ENCODE measurements at regions not wholly inside any gene's neighbourhood (a gene's known extent, or its start where the extent isn't known, plus 50 kb on each side); places are given as distances from the start of the nearest gene placed in this dataset.
"Not testable (repeated sequence)": the region's sequence is repeated elsewhere in the genome, so short reads cannot be mapped to it uniquely, and the experiment has no call there.

GRCh38 chr10:106023329-106023728 is 1141.2 kb downstream of the SORCS1 start:
- Histone ChIP-seq H3K27me3 (no peaks in the 10 kb centered on the region), H3K4me1 (no peaks in the 10 kb centered on the region), H3K9me3 (no peaks in the 10 kb centered on the region), H3K4me3 (ENCODE audit: low read depth, low read length) (no peak overlapping the region), H3K36me3 (no peaks in the 10 kb centered on the region)
- TF ChIP-seq CTCF (IDR thresholded peaks at IDR 0.05; ENCODE audit: low read depth, low read length), result no peak
- no peak for DNase-seq

GRCh38 chr10:106019559-106019958 is 1144.9 kb downstream of the SORCS1 start:
- H3K4me1 ChIP-seq; H3K36me3 ChIP-seq; H3K27me3 ChIP-seq; H3K9me3 ChIP-seq; H3K4me3 ChIP-seq (ENCODE audit: low read depth, low read length); DNase-seq: not testable (repeated sequence)

GRCh38 chr10:106015369-106016199 is 1148.9 kb downstream of the SORCS1 start:
- H3K4me1 ChIP-seq; H3K36me3 ChIP-seq; H3K27me3 ChIP-seq; DNase-seq; H3K9me3 ChIP-seq; H3K4me3 ChIP-seq (ENCODE audit: low read depth, low read length): not testable (repeated sequence)

GRCh38 chr10:106011250-106011649 is 1153.3 kb downstream of the SORCS1 start:
- no peak for DNase-seq
- no peaks in the 10 kb centered on the region for H3K9me3 ChIP-seq
- H3K4me3 ChIP-seq (ENCODE audit: low read depth, low read length), result no peak overlapping the region
- H3K27me3 ChIP-seq, result no peaks in the 10 kb centered on the region
- H3K36me3 ChIP-seq, result no peaks in the 10 kb centered on the region
- no peak for TF ChIP-seq CTCF (IDR thresholded peaks at IDR 0.05; ENCODE audit: low read depth, low read length)
- no peaks in the 10 kb centered on the region for H3K4me1 ChIP-seq

GRCh38 chr10:106000721-106001120 is 1163.8 kb downstream of the SORCS1 start:
- TF ChIP-seq CTCF (IDR thresholded peaks at IDR 0.05; ENCODE audit: low read depth, low read length), result no peak
- no peaks in the 10 kb centered on the region for H3K27me3 ChIP-seq
- H3K36me3 ChIP-seq, result no peaks in the 10 kb centered on the region
- DNase-seq, result no peak
- H3K9me3 ChIP-seq, result no peaks in the 10 kb centered on the region
- H3K4me3 ChIP-seq (ENCODE audit: low read depth, low read length), result no peak overlapping the region
- H3K4me1 ChIP-seq, result no peaks in the 10 kb centered on the region

GRCh38 chr10:105993609-105994008 is 1170.9 kb downstream of the SORCS1 start:
- no peaks in the 10 kb centered on the region for H3K27me3 ChIP-seq
- no peak overlapping the region for H3K4me3 ChIP-seq (ENCODE audit: low read depth, low read length)
- no peaks in the 10 kb centered on the region for H3K9me3 ChIP-seq
- no peaks in the 10 kb centered on the region for H3K36me3 ChIP-seq
- no peaks in the 10 kb centered on the region for H3K4me1 ChIP-seq
- no peak for TF ChIP-seq CTCF (IDR thresholded peaks at IDR 0.05; ENCODE audit: low read depth, low read length)
- DNase-seq, result no peak

- no peaks in the 10 kb centered on the region for H3K4me1 ChIP-seq
- H3K36me3 ChIP-seq, result no peaks in the 10 kb centered on the region
- no peaks in the 10 kb centered on the region for H3K27me3 ChIP-seq
- no peak for DNase-seq
- H3K9me3 ChIP-seq, result no peaks in the 10 kb centered on the region
- no peak for TF ChIP-seq CTCF (IDR thresholded peaks at IDR 0.05; ENCODE audit: low read depth, low read length)
- H3K4me3 ChIP-seq (ENCODE audit: low read depth, low read length), result no peak overlapping the region
These were observed 1171.6 kb downstream of the SORCS1 start for GRCh38 chr10:105992928-105993327.

Measured in BE2C (cell line).